Upper lobe of left lung (tissue), 6 donors: ENCODE measurements at regions not wholly inside any gene's neighbourhood (a gene's known extent, or its start where the extent isn't known, plus 50 kb on each side); places are given as distances from the start of the nearest gene placed in this dataset.

ENCODE experiments used
- ATAC-seq, 2 donors: fragments of 200-7000 bp; cut with Tn5 transposase; one replicate each; pipeline ENCODE4 v1.9.1; 2022; ENCODE audit warnings: mild to moderate bottlenecking in 2 of 2, moderate library complexity in 2 of 2; ENCODE audit not compliant: low FRiP score in 2 of 2
- DNase-seq, 2 donors: peaks; one replicate each; pipeline ENCODE4 v3.0.0-alpha.2; 2019 to 2020
- H3K27ac ChIP-seq, 4 donors: fragments of 200-600 bp; sonication (generic); one replicate each; pipeline ENCODE4 v1.5.1; 2016 to 2019
- H3K27me3 ChIP-seq, 4 donors: fragments of 200-600 bp; sonication (generic); one replicate each; pipeline ENCODE4 v1.5.1; 2017 to 2019
- H3K36me3 ChIP-seq, 4 donors: fragments of 200-600 bp; sonication (generic); one replicate each; pipeline ENCODE4 v1.5.1; 2016 to 2019
- H3K4me1 ChIP-seq, 4 donors: fragments of 200-600 bp; sonication (generic); one replicate each; pipeline ENCODE4 v1.5.1; 2018 to 2019
- H3K4me3 ChIP-seq, 4 donors: fragments of 200-600 bp; sonication (generic); one replicate each; pipeline ENCODE4 v1.5.1; 2017 to 2019; ENCODE audit warnings: mild to moderate bottlenecking in 2 of 4, moderate library complexity in 1 of 4
- H3K9me3 ChIP-seq, 4 donors: fragments of 200-600 bp; sonication (generic); one replicate each; pipeline ENCODE4 v1.5.1; 2018 to 2019
- CTCF ChIP-seq, 6 experiments: fragments of 450-650 bp in 4 of 6; fragments of 200-600 bp in 2 of 6; sonication (generic) in 2 of 6; IDR thresholded peaks; one replicate each; pipeline ENCODE4 v1.5.1; 2016 to 2019; ENCODE audit warnings: antibody characterized with exemption in 6 of 6
- EP300 ChIP-seq, 4 donors: sonication (generic); formaldehyde crosslinking; IDR thresholded peaks; one replicate each; pipeline ENCODE4 v1.5.1; 2017; ENCODE audit warnings: antibody characterized with exemption in 4 of 4, control low read depth in 2 of 4
- POLR2A ChIP-seq, 4 donors: fragments of 450-650 bp; IDR thresholded peaks; one replicate each; pipeline ENCODE4 v1.5.1; 2016 to 2017; ENCODE audit warnings: antibody characterized with exemption in 4 of 4, mild to moderate bottlenecking in 2 of 4
- POLR2AphosphoS5 ChIP-seq, 2 donors: sonication (generic); formaldehyde crosslinking; IDR thresholded peaks; one replicate each; pipeline ENCODE4 v1.5.1; 2017; ENCODE audit warnings: antibody characterized with exemption in 2 of 2
- WGBS, 2 donors: methylation state at CpG; one replicate each; pipeline ENCODE4 v1.1.5; 2017 to 2018; 5-methylcytosine and 5-hydroxymethylcytosine counted together
- donor health status: DM: no; HTN: no; CAD: no; lungs with moderate emphysema.
- donor health status: DM: no; HTN: yes; CAD: no; lungs with severe emphysema.

GRCh38 chr14:31949709-31950108, 127.4 kb upstream of the ARHGAP5 start:
- TF ChIP-seq CTCF (IDR thresholded peaks at IDR 0.05) (no peak), EP300 (IDR thresholded peaks at IDR 0.05) (no peak), POLR2AphosphoS5 (IDR thresholded peaks at IDR 0.05) (no peak), POLR2A (IDR thresholded peaks at IDR 0.05) (no peak)
- WGBS, 2 donors, result 26 to 38% methylated on average over 1 of the region's 1 CpG
- Histone ChIP-seq H3K9me3 (no peaks in the 10 kb centered on the region), H3K4me1 (peaks cover 11 to 23% (median 20%) of the 10 kb centered on the region in 4 donors), H3K27ac (peak overlapping the region in 2 of 4 donors; percentile 18 to 62), H3K27me3 (no peaks in the 10 kb centered on the region), H3K4me3 (no peak overlapping the region), H3K36me3 (no peaks in the 10 kb centered on the region)
- ATAC-seq, result no peak
- no peak for DNase-seq

- ATAC-seq (no peak), DNase-seq (no peak)
- no peaks in the 10 kb centered on the region for H3K36me3 ChIP-seq
- H3K4me3 ChIP-seq, result no peak overlapping the region
- peaks cover 11 to 23% (median 17%) of the 10 kb centered on the region in 4 donors for H3K4me1 ChIP-seq
- WGBS, 2 donors, result 45 to 51% methylated on average over 7 of the region's 7 CpGs
- H3K27me3 ChIP-seq, result no peaks in the 10 kb centered on the region
- H3K9me3 ChIP-seq, result no peaks in the 10 kb centered on the region
- H3K27ac ChIP-seq, result peak overlapping the region in 3 of 4 donors; percentile 18 to 62 (median 36)
- no peak for TF ChIP-seq EP300 (IDR thresholded peaks at IDR 0.05)
- TF ChIP-seq CTCF (IDR thresholded peaks at IDR 0.05), result no peak
Observed at GRCh38 chr14:31950331-31950730, 126.8 kb upstream of the ARHGAP5 start.

GRCh38 chr14:31950764-31951637, 126.1 kb upstream of the ARHGAP5 start:
- no peak for TF ChIP-seq POLR2AphosphoS5 (IDR thresholded peaks at IDR 0.05)
- no peak for TF ChIP-seq POLR2A (IDR thresholded peaks at IDR 0.05)
- no peak for TF ChIP-seq CTCF (IDR thresholded peaks at IDR 0.05)
- no peak for TF ChIP-seq EP300 (IDR thresholded peaks at IDR 0.05)
- Histone ChIP-seq H3K4me1 (peaks cover 11 to 23% (median 16%) of the 10 kb centered on the region in 4 donors), H3K4me3 (no peak overlapping the region), H3K36me3 (no peaks in the 10 kb centered on the region), H3K9me3 (no peaks in the 10 kb centered on the region), H3K27me3 (no peaks in the 10 kb centered on the region), H3K27ac (peak overlapping the region in 3 of 4 donors; percentile 18 to 64 (median 36))
- WGBS, 2 donors, result 19 to 45% methylated on average over 15 to 19 of the region's 19 CpGs
- ATAC-seq, result peak; percentile 55 to 84
- peak; percentile 31 to 40 for DNase-seq

- ATAC-seq (no peak), DNase-seq (no peak)
- WGBS, 2 donors, result 84 to 85% methylated on average over 4 of the region's 4 CpGs
- no peaks in the 10 kb centered on the region for H3K27me3 ChIP-seq
- H3K36me3 ChIP-seq, result no peaks in the 10 kb centered on the region
- TF ChIP-seq EP300 (IDR thresholded peaks at IDR 0.05) (no peak), POLR2AphosphoS5 (IDR thresholded peaks at IDR 0.05) (no peak), CTCF (IDR thresholded peaks at IDR 0.05) (no peak), POLR2A (IDR thresholded peaks at IDR 0.05) (no peak)
- peak overlapping the region in 1 of 4 donors; percentile 64 for H3K27ac ChIP-seq
- peaks cover 11 to 23% (median 16%) of the 10 kb centered on the region in 4 donors for H3K4me1 ChIP-seq
- H3K9me3 ChIP-seq, result no peaks in the 10 kb centered on the region
- no peak overlapping the region for H3K4me3 ChIP-seq
Observed at GRCh38 chr14:31951638-31951964, 125.5 kb upstream of the ARHGAP5 start.

- Histone ChIP-seq H3K4me3 (no peak overlapping the region), H3K4me1 (peaks cover 11 to 23% (median 16%) of the 10 kb centered on the region in 4 donors), H3K36me3 (no peaks in the 10 kb centered on the region), H3K27me3 (no peaks in the 10 kb centered on the region), H3K27ac (no peak overlapping the region), H3K9me3 (no peaks in the 10 kb centered on the region)
- WGBS, 2 donors, result 93 to 100% methylated on average over 1 of the region's 1 CpG
- TF ChIP-seq EP300 (IDR thresholded peaks at IDR 0.05) (no peak), POLR2A (IDR thresholded peaks at IDR 0.05) (no peak), CTCF (IDR thresholded peaks at IDR 0.05) (no peak), POLR2AphosphoS5 (IDR thresholded peaks at IDR 0.05) (no peak)
- ATAC-seq, result no peak
- DNase-seq, result no peak
Observed at GRCh38 chr14:31952573-31952972, 124.5 kb upstream of the ARHGAP5 start.
